Astrocyte (in vitro differentiated cells and primary cell): ENCODE measurements at regions not wholly inside any gene's neighbourhood (a gene's known extent, or its start where the extent isn't known, plus 50 kb on each side); places are given as distances from the start of the nearest gene placed in this dataset.

Experiments
- DNase-seq: peaks from one replicate; pipeline ENCODE4 v3.0.0-alpha.2; 2010; ENCODE audit warnings: low read depth
- FAIRE-seq: peaks from 2 replicates; lab custom pipeline; 2011; peaks lifted over from hg19 to GRCh38; lab: Jason Lieb, UNC
- H2AFZ ChIP-seq: 2 replicates; pipeline ENCODE4 v1.6.0; 2012; ENCODE audit warnings: low read depth, low read length, inconsistent platforms
- H3K27ac ChIP-seq: 2 replicates; pipeline ENCODE4 v1.5.1; 2011; ENCODE audit warnings: low read depth, low read length, inconsistent platforms
- H3K27me3 ChIP-seq: 2 replicates; pipeline ENCODE4 v1.6.0; 2011; ENCODE audit warnings: low read length, inconsistent platforms; ENCODE audit not compliant: insufficient read depth
- H3K36me3 ChIP-seq: 2 replicates; pipeline ENCODE4 v1.5.1; 2011; ENCODE audit warnings: low read length, inconsistent platforms; ENCODE audit not compliant: insufficient read depth
- H3K4me1 ChIP-seq: 2 replicates; pipeline ENCODE4 v1.5.1; 2011; ENCODE audit warnings: low read length, inconsistent platforms; ENCODE audit not compliant: insufficient read depth
- H3K4me2 ChIP-seq: 2 replicates; pipeline ENCODE4 v1.6.0; 2012; ENCODE audit warnings: low read length, inconsistent platforms
- H3K4me3 ChIP-seq: 2 replicates; pipeline ENCODE4 v1.5.1; 2011; ENCODE audit warnings: low read depth, mild to moderate bottlenecking, low read length, inconsistent platforms; ENCODE audit not compliant: insufficient read depth
- H3K79me2 ChIP-seq: 2 replicates; pipeline ENCODE4 v1.6.0; 2012; ENCODE audit warnings: mild to moderate bottlenecking, low read length, inconsistent platforms; ENCODE audit not compliant: insufficient read depth
- H3K9ac ChIP-seq: 2 replicates; pipeline ENCODE4 v1.6.0; 2012; ENCODE audit warnings: mild to moderate bottlenecking, low read length, inconsistent platforms
- H3K9me3 ChIP-seq: 2 replicates; pipeline ENCODE4 v1.5.1; 2012; ENCODE audit warnings: low read depth, mild to moderate bottlenecking, low read length, inconsistent platforms; ENCODE audit not compliant: insufficient read depth
- H4K20me1 ChIP-seq: 2 replicates; pipeline ENCODE4 v1.6.0; 2012; ENCODE audit warnings: low read length, inconsistent platforms; ENCODE audit not compliant: insufficient read depth
- H3K27ac Mint-ChIP-seq: one replicate; pipeline ENCODE4 v1.8.0; 2021; ENCODE audit warnings: mild to moderate bottlenecking, mixed read lengths; ENCODE audit not compliant: unreplicated experiment
- H3K27me3 Mint-ChIP-seq: one replicate; pipeline ENCODE4 v1.8.0; 2021; ENCODE audit warnings: low read depth, mixed read lengths; ENCODE audit not compliant: unreplicated experiment
- H3K36me3 Mint-ChIP-seq: one replicate; pipeline ENCODE4 v1.8.0; 2021; ENCODE audit warnings: low read depth, mixed read lengths; ENCODE audit not compliant: unreplicated experiment
- H3K4me1 Mint-ChIP-seq: one replicate; pipeline ENCODE4 v1.8.0; 2021; ENCODE audit warnings: low read depth, mixed read lengths; ENCODE audit not compliant: unreplicated experiment
- H3K4me3 Mint-ChIP-seq: one replicate; pipeline ENCODE4 v1.8.0; 2021; ENCODE audit warnings: mild to moderate bottlenecking, moderate library complexity, mixed read lengths; ENCODE audit not compliant: unreplicated experiment
- H3K9me3 Mint-ChIP-seq: one replicate; pipeline ENCODE4 v1.8.0; 2021; ENCODE audit warnings: mild to moderate bottlenecking, mixed read lengths; ENCODE audit not compliant: unreplicated experiment
- CTCF ChIP-seq: IDR thresholded peaks from 2 replicates; pipeline ENCODE4 v1.5.1; 2011; ENCODE audit warnings: low read depth, mild to moderate bottlenecking, inconsistent platforms, low read length, moderate library complexity; ENCODE audit not compliant: insufficient read depth
- EZH2 ChIP-seq: IDR thresholded peaks from 2 replicates; pipeline ENCODE4 v1.6.1; 2012; ENCODE audit warnings: mild to moderate bottlenecking, low read length, inconsistent platforms; ENCODE audit not compliant: insufficient read depth

DNA sequence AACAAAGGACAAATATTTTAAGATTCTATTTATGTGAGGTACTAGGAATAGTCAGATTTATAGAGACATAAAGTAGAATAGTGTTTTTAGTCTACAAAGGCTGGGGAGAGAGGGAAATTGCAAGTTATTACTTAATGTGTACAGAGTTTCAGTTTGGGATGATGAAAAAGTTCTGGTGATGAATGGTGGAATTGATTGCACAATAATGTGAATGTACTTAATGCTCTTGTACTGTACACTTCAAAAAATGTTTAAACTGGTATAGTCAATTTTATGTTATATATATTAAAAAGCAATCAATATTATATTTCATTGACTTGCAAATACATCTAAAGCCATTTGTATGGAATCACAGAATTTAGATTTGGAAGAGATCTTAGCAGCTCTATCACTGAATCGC, 213.4 kb downstream of the PPP1R3A start:
- H3K27me3 ChIP-seq: no peaks in the 10 kb centered on the region
- H3K36me3 Mint-ChIP-seq: no peaks in the 10 kb centered on the region
- FAIRE-seq (no peak), DNase-seq (no peak)
- H3K9me3 Mint-ChIP-seq: no peaks in the 10 kb centered on the region
- no peak overlapping the region for H3K27ac Mint-ChIP-seq
- H3K9me3 ChIP-seq: no peaks in the 10 kb centered on the region
- H3K4me3 Mint-ChIP-seq: no peak overlapping the region
- no peaks in the 10 kb centered on the region for H3K4me1 ChIP-seq
- H2AFZ ChIP-seq: no peak overlapping the region
- no peaks in the 10 kb centered on the region for H3K36me3 ChIP-seq
- no peak overlapping the region for H3K4me2 ChIP-seq
- H3K4me1 Mint-ChIP-seq: no peaks in the 10 kb centered on the region
- no peak overlapping the region for H3K4me3 ChIP-seq
- H3K79me2 ChIP-seq: no peaks in the 10 kb centered on the region
- H3K9ac ChIP-seq: no peak overlapping the region
- H4K20me1 ChIP-seq: no peaks in the 10 kb centered on the region
- H3K27me3 Mint-ChIP-seq: no peaks in the 10 kb centered on the region
- TF ChIP-seq EZH2 (no peak), CTCF (no peak)
- no peak overlapping the region for H3K27ac ChIP-seq

DNA sequence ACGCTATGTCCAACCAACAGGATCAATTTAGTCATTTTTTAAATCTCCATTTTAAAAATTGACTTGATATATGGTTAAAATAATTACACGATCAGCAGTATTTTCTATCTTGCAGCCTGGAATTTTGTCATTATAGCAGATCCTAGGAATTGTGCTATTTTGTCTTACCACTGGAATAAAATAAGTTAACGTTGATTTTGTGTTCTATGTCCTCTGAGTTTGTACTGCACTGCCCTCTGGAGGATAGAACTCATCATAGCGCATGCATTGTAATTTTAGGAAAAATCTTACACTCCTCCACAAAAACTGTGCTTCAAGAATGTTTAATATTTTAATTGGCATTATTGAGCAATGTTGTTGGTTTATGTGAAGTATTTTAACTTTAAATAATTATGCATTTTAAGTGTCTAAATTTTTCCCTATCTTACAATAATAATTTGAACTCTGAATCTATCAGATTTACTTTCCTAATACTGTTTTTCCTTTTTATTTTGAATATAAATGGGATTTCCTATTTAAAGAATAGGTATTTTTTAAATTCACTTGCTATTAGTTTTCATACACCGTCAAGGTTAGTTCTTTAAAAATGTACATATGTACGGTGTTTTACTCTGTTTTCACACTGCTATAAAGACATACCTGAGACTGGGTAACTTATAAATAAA, 220.1 kb downstream of the PPP1R3A start:
- Mint-ChIP-seq H3K9me3 (no peaks in the 10 kb centered on the region), H3K27ac (no peak overlapping the region), H3K4me1 (no peaks in the 10 kb centered on the region), H3K4me3 (no peak overlapping the region), H3K27me3 (no peaks in the 10 kb centered on the region), H3K36me3 (no peaks in the 10 kb centered on the region)
- Histone ChIP-seq H3K36me3 (no peaks in the 10 kb centered on the region), H3K27me3 (no peaks in the 10 kb centered on the region), H3K27ac (no peak overlapping the region), H3K4me3 (no peak overlapping the region), H3K79me2 (no peaks in the 10 kb centered on the region), H3K4me1 (no peaks in the 10 kb centered on the region), H3K9ac (no peak overlapping the region), H3K9me3 (no peaks in the 10 kb centered on the region), H4K20me1 (no peaks in the 10 kb centered on the region), H2AFZ (no peak overlapping the region), H3K4me2 (no peak overlapping the region)
- FAIRE-seq (peak; percentile 73), DNase-seq (peak; percentile 6)
- TF ChIP-seq EZH2 (no peak), CTCF (peak; percentile 92)

DNA sequence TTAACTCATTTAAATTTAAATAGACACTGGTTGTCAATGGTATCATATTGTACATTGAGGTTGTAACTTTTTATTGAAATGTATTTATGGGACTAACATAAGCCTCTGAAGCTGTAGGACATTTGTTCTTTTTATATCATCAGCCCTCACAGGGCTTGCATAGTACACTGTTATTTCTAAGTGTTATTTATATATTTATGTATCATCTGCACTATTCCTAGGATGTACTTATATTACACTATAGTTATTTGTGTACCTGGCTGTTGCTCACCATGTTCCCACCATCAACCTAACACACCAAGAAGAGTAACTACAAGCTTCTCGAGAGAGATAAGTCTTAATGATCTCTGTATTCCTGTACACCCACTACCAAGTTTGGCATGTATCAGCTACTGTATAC, 224.7 kb downstream of the PPP1R3A start:
- no peaks in the 10 kb centered on the region for H3K79me2 ChIP-seq
- Mint-ChIP-seq H3K36me3 (no peaks in the 10 kb centered on the region), H3K9me3 (no peaks in the 10 kb centered on the region), H3K4me3 (no peak overlapping the region), H3K4me1 (no peaks in the 10 kb centered on the region), H3K27ac (no peak overlapping the region), H3K27me3 (no peaks in the 10 kb centered on the region)
- no peaks in the 10 kb centered on the region for H3K27me3 ChIP-seq
- H3K4me2 ChIP-seq: no peak overlapping the region
- TF ChIP-seq EZH2 (no peak), CTCF (no peak)
- H3K9me3 ChIP-seq: no peaks in the 10 kb centered on the region
- H4K20me1 ChIP-seq: no peaks in the 10 kb centered on the region
- no peak for FAIRE-seq
- no peak overlapping the region for H3K27ac ChIP-seq
- DNase-seq: no peak
- no peaks in the 10 kb centered on the region for H3K4me1 ChIP-seq
- no peaks in the 10 kb centered on the region for H3K36me3 ChIP-seq
- no peak overlapping the region for H2AFZ ChIP-seq
- H3K4me3 ChIP-seq: no peak overlapping the region
- no peak overlapping the region for H3K9ac ChIP-seq
